Bronchial epithelial cell (primary cell): ENCODE measurements at regions not wholly inside any gene's neighbourhood (a gene's known extent, or its start where the extent isn't known, plus 50 kb on each side); places are given as distances from the start of the nearest gene placed in this dataset.

Experiments used
- DNase-seq: peaks from one replicate; pipeline ENCODE4 v3.0.0-alpha.2; 2010; ENCODE audit warnings: low read depth
- FAIRE-seq: peaks from 2 replicates; lab custom pipeline; 2011; peaks lifted over from hg19 to GRCh38; lab: Jason Lieb, UNC
- H3K27me3 ChIP-seq: 2 replicates; pipeline ENCODE4 v1.5.1; 2011; ENCODE audit warnings: low read length; ENCODE audit not compliant: control insufficient read depth, insufficient read depth
- H3K36me3 ChIP-seq: 2 replicates; pipeline ENCODE4 v1.5.1; 2011; ENCODE audit warnings: low read length; ENCODE audit not compliant: control insufficient read depth, insufficient read depth
- H3K4me3 ChIP-seq: 2 replicates; pipeline ENCODE4 v1.5.1; 2011; ENCODE audit warnings: mild to moderate bottlenecking, low read depth, low read length, control low read depth
- TF ChIP-seq, protein P1 (sequence below): IDR thresholded peaks from 2 replicates; pipeline ENCODE4 v1.5.1; 2011; ENCODE audit warnings: mild to moderate bottlenecking, moderate library complexity, low read length, control low read depth, inconsistent platforms; ENCODE audit not compliant: insufficient read depth, severe bottlenecking

DNA sequence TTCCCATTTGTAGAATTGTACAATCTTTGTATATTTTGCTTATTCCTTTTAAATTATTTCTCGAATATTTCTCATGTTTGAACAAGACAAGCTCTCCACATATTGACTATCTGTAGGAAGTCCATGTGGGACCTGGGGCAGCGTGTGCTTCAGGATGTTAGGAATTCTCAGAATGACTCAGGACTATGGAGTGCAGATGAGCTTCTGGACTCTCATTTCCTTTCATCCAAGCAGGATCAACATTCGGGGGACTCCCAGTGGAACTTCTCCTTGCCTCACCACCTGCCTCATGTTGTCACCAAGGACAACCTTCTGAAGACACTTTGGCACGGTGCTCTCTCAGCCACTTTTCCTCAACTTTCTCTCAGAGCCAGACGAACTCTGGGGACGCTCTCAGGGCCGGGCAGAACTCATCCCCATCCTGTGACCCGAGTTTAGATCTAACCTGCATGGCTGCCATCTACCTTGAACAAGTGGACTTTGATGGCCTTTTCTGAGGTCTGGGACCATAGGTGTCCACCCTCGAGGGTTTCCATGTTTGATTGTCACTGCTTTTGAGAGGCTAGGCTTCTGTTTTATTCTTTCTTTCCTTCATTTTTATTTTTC is 441.7 kb downstream of the IRS2 start:
- no peak overlapping the region for H3K4me3 ChIP-seq
- TF ChIP-seq, protein P1, sequence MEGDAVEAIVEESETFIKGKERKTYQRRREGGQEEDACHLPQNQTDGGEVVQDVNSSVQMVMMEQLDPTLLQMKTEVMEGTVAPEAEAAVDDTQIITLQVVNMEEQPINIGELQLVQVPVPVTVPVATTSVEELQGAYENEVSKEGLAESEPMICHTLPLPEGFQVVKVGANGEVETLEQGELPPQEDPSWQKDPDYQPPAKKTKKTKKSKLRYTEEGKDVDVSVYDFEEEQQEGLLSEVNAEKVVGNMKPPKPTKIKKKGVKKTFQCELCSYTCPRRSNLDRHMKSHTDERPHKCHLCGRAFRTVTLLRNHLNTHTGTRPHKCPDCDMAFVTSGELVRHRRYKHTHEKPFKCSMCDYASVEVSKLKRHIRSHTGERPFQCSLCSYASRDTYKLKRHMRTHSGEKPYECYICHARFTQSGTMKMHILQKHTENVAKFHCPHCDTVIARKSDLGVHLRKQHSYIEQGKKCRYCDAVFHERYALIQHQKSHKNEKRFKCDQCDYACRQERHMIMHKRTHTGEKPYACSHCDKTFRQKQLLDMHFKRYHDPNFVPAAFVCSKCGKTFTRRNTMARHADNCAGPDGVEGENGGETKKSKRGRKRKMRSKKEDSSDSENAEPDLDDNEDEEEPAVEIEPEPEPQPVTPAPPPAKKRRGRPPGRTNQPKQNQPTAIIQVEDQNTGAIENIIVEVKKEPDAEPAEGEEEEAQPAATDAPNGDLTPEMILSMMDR = no peak
- H3K27me3 ChIP-seq = no peaks in the 10 kb centered on the region
- FAIRE-seq = no peak
- H3K36me3 ChIP-seq = no peaks in the 10 kb centered on the region
- peak; percentile 59 for DNase-seq

DNA sequence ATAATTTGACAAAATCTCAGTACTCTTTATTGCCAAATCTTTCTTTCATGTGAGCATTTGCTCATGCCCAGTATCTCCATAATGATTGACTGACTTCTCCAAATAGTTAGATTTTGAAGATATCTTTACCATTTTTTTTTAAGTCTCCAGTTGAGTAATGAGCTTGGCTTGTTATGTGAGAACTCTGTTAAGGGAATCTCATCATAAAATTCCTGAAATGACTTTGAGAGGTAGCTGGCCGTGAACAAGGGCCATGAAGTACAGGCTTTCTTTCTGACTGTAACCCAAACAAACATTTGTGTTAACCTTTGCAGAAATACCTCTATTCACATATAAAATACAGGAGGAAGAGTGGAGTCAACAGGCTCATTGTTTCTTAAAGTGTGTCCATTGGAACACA is 449.7 kb downstream of the IRS2 start:
- TF ChIP-seq, protein P1 = no peak
- Histone ChIP-seq H3K4me3 (no peak overlapping the region), H3K27me3 (no peaks in the 10 kb centered on the region), H3K36me3 (no peaks in the 10 kb centered on the region)
- peak; percentile 62 for DNase-seq
- FAIRE-seq = no peak

DNA sequence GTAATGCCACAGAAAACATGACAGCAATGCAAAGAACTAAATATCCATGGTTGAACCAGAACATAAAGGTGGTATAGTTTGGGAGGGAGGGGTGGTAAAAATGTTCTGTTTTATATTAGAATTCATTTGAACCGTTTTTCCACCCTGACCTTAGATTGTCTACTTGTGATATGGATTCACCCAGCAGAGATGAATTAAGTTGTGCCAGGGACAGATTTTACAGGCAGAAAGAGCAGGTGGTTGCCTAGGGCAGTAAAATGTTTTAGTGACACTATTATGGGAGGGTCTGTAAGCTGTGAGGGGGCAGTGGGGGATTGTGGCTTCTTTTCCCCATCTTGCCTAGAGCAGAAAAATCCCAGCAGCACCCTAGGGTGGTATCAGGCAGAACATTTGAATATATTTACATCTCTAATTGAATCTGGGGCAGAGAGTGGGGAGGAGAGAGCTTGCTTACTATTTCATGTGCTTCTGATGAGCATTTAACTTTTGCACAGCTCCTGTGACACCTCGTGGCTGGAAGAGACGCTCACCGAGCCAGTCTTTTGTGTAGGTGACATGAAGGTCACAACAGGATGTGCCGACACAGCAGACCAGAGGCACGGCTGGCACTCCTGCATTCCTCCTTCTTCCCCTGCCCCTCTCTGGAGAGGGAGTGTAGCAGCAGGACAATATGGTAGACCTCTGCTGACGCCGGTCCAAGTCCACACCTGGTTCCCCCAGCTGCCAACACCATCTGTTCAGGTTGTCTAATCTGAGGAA is 452.3 kb downstream of the IRS2 start:
- Histone ChIP-seq H3K36me3 (no peaks in the 10 kb centered on the region), H3K4me3 (no peak overlapping the region), H3K27me3 (no peaks in the 10 kb centered on the region)
- TF ChIP-seq, protein P1 = no peak
- DNase-seq (no peak), FAIRE-seq (no peak)

DNA sequence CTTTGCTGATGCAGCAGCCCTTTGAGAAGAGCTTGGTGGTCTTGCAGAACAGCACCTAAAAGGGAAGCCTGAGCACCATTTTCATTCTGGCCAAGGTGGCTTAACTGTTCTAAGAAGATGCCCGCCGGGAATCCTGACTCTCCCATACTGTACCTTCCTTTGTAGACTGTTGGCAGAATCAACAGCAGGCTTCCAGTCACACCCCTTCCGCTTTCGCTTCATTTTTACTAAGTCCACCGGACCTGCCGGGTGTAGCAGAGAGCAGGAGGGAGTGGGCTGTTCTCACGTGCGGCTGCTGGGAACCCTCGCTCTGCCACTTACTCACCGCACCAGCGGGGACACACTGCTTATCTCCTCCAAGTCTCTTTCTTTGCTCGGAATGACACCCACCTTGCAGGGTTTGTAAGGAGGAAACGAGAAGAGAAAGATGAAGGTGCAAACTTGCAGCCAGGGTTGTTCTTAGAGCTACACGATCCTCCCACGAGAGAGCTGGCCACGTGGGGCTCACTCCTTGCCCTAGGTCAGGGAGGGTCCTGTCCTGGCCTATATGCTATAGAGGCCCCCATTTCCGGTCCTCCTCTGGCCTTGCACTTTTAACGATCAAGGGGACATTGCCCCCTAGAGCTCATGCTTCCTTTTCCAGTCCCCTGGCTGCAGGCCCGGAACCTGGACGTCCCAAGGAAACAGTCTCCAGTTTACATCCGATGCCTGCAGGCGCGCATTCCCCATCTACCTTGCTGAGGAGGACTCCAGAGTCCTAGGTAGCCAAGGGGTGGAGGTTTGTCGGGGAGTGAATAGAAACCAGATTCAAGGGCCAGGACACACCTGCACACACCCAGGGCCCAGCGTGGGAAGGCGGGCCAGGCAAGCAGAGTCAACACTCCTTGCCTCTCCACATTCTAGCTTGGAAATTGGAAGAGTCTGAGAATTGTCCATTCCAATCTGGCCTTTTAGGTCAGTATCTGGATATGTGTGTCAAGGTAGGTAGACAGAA is 453.6 kb downstream of the IRS2 start:
- H3K36me3 ChIP-seq = no peaks in the 10 kb centered on the region
- DNase-seq = no peak
- peak; percentile 40 for FAIRE-seq
- TF ChIP-seq, protein P1 = no peak
- H3K4me3 ChIP-seq = no peak overlapping the region
- H3K27me3 ChIP-seq = no peaks in the 10 kb centered on the region

DNA sequence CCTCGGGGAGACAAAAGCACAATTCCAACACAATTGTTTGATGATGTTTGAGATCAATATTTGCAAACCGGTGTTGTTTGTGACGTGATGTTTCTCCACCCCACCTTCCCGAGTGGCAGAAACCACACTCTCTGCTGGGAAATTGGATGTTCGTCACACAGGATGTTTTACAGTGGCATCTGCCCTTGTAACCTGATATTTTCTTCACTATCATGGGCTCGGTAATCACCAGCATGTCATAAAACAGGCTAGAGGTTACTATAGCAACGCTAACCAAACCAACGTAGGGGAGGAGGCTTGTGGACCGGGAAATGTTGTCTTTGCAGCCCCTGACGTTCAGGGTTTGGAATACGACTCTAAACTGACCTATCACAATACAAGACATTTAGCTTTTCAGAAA is 454.5 kb downstream of the IRS2 start:
- Histone ChIP-seq H3K27me3 (no peaks in the 10 kb centered on the region), H3K36me3 (no peaks in the 10 kb centered on the region), H3K4me3 (no peak overlapping the region)
- no peak for DNase-seq
- TF ChIP-seq, protein P1 = no peak
- no peak for FAIRE-seq
